ENCODE measurements at regions not wholly inside any gene's neighbourhood (a gene's known extent, or its start where the extent isn't known, plus 50 kb on each side); places are given as distances from the start of the nearest gene placed in this dataset.
"Not testable (repeated sequence)": the region's sequence is repeated elsewhere in the genome, so short reads cannot be mapped to it uniquely, and the experiment has no call there.

DNA sequence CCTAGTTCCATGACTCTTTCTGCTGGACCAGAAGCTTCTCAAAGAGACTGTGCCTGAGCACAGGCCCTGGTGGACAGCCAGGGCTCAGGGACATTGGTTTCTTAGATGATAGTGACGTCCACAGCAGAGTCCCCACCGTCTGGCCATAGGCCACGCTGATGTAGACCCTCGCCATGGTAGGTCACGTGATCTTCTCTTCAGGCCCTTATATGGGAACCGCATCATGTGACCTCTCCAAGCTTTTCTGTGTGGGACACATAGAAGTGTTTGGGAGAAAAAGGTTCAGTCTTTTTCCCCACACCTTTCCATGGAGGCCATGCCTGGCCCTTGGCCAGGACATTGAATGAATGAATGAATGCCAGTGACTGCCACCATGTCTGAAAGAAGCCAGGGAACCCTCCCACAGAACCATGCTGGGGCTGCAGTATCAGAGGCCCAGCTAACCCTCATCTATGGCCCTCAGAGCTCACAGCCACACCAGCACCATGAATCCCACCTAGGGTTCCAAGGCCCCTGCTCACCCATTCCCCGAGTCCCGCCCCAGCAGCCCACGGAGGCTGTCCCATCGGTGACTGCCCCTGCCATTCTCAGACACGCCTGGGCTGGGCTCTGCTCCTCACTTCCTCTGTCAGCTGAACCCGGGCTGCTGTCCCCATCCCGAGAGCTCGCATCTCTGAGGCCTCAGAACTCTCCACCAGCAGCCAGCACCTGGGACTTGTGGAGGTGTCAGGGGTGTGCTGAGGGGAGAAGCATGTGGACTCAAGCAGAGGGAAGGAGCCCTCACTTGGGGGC lies 292.1 kb downstream of the ADGRD1 start:
- 91 to 94% methylated on average over 14 of the region's 14 CpGs for WGBS, 2 donors
- TF ChIP-seq CTCF (IDR thresholded peaks at IDR 0.05; ENCODE audit: control extremely low read depth, extremely low read depth): no peak
- no peaks in the 10 kb centered on the region for H3K36me3 ChIP-seq (ENCODE audit: control insufficient read depth in 4 of 4, insufficient read depth in 4 of 4, low read length in 4 of 4)
- no peak overlapping the region for H3K27ac ChIP-seq (ENCODE audit: low read depth in 1 of 2, low read length in 1 of 2)
- peaks cover 0 to 3% (median 0%) of the 10 kb centered on the region in 5 donors for H3K4me1 ChIP-seq (ENCODE audit: control insufficient read depth in 5 of 5, insufficient read depth in 5 of 5, low read length in 5 of 5)
- ATAC-seq (ENCODE audit: insufficient read depth, low FRiP score): no peak
- H3K9me3 ChIP-seq (ENCODE audit: control insufficient read depth in 4 of 4, insufficient read depth in 3 of 4, low read length in 3 of 4): peaks cover 0 to 4% (median 0%) of the 10 kb centered on the region in 4 donors
- no peak for DNase-seq
- H3K27me3 ChIP-seq (ENCODE audit: control insufficient read depth in 3 of 3, insufficient read depth in 3 of 3, low read length in 2 of 3): peaks cover 0 to 2% (median 0%) of the 10 kb centered on the region in 3 donors
- H3K4me3 ChIP-seq: no peak overlapping the region
- H3K9ac ChIP-seq (ENCODE audit: insufficient read depth in 1 of 2, low read length in 2 of 2): no peak overlapping the region

DNA sequence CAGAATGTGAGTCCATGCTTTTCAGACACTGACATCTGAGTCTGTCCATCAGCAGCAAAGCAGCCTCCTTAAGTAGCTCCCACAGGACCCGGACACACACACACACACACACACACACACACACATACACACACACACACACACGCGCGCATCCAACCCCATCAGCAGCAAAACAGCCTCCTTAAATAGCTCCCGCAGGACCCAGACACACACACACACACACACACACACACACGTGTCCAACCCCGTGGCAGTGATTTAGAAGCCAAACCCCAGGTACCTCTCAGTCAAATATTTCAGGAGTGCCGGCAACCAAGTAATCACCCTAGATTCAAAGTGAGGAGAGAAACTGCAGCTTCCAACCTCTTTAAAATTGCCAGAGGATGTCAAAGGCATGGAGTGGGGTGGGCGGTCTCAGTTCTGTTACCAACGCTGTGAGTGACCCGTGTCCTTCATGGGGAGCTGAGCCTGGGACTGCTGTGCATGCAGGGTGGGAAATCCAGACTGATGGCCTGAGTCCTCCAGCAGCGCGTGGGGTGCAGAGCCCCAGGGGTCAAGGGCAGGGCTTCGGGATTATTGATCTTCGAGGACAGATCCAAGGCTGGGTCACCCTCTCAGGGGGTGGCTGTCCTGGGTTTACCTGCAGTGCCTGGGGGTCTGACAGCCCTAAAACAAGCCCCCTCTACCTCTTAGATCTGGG lies 293.5 kb downstream of the ADGRD1 start:
- H3K27ac ChIP-seq (ENCODE audit: low read depth in 1 of 2, low read length in 1 of 2); H3K4me3 ChIP-seq; ATAC-seq (ENCODE audit: insufficient read depth, low FRiP score); H3K27me3 ChIP-seq (ENCODE audit: control insufficient read depth in 3 of 3, insufficient read depth in 3 of 3, low read length in 2 of 3); H3K9me3 ChIP-seq (ENCODE audit: control insufficient read depth in 4 of 4, insufficient read depth in 3 of 4, low read length in 3 of 4); H3K4me1 ChIP-seq (ENCODE audit: control insufficient read depth in 5 of 5, insufficient read depth in 5 of 5, low read length in 5 of 5); H3K9ac ChIP-seq (ENCODE audit: insufficient read depth in 1 of 2, low read length in 2 of 2); H3K36me3 ChIP-seq (ENCODE audit: control insufficient read depth in 4 of 4, insufficient read depth in 4 of 4, low read length in 4 of 4); DNase-seq: not testable (repeated sequence)
- WGBS, 2 donors: 80 to 81% methylated on average over 14 to 15 of the region's 15 CpGs

DNA sequence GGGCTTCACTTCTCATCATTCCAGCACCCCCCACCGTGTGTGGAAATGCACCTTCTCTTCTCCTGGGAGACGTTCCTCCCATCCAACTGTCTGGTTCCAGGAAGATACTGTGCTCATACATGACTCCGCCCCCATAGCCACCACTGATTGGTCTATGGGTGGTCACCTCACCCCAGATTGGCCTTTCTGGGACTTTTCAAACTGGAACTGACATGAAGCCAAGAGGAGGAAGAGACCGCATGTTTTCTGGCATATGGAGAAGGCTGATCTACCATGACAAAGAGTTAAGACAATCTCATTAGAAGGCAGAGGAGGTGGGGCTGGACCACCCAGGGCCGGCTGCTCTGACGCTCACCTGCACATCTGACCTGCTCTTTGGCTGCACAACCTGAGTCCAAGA lies 294.2 kb downstream of the ADGRD1 start:
- not testable (repeated sequence) for ATAC-seq (ENCODE audit: insufficient read depth, low FRiP score); H3K9me3 ChIP-seq (ENCODE audit: control insufficient read depth in 4 of 4, insufficient read depth in 3 of 4, low read length in 3 of 4); H3K4me1 ChIP-seq (ENCODE audit: control insufficient read depth in 5 of 5, insufficient read depth in 5 of 5, low read length in 5 of 5); H3K36me3 ChIP-seq (ENCODE audit: control insufficient read depth in 4 of 4, insufficient read depth in 4 of 4, low read length in 4 of 4); H3K27me3 ChIP-seq (ENCODE audit: control insufficient read depth in 3 of 3, insufficient read depth in 3 of 3, low read length in 2 of 3); H3K9ac ChIP-seq (ENCODE audit: insufficient read depth in 1 of 2, low read length in 2 of 2); H3K27ac ChIP-seq (ENCODE audit: low read depth in 1 of 2, low read length in 1 of 2); DNase-seq; H3K4me3 ChIP-seq
- 86 to 89% methylated on average over 6 of the region's 6 CpGs for WGBS, 2 donors

DNA sequence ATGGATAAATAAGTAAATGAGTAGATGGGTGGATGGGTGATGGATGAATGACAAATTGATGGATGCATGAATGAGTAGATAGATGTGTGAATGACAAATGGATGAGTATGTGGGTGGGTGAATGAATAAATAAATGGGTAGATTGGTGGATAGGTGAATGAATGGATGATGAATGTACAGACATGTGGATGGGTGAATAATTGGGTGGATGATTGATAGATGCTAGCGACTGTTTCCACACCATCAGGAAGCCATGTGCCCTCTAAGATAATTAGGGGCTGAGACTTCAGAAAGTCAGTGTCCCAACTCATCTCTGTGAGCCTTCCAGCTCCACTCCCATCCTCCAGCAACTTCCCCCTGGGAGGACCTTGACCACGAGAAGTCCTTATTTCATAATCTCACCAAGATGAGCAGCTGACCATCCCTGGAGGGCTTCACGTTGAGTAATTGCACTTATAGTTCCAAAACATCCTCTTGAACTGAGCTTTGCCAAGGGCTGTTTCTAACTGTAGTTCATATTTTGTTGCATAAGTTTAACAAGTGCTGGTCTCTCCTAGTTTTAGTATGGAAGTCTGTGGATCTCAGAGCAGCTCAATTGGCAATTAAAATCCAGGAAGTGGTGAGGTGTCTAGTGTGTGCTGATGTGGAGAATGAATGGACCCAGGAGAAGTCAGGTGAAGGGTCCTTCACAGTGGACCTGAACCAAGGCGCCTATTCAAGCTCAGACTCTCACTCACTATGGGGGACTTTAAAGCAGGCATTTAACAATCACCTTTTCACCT lies 295.7 kb downstream of the ADGRD1 start:
- Histone ChIP-seq H3K9ac (ENCODE audit: insufficient read depth in 1 of 2, low read length in 2 of 2) (no peak overlapping the region), H3K36me3 (ENCODE audit: control insufficient read depth in 4 of 4, insufficient read depth in 4 of 4, low read length in 4 of 4) (no peaks in the 10 kb centered on the region), H3K27ac (ENCODE audit: low read depth in 1 of 2, low read length in 1 of 2) (no peak overlapping the region), H3K27me3 (ENCODE audit: control insufficient read depth in 3 of 3, insufficient read depth in 3 of 3, low read length in 2 of 3) (no peaks in the 10 kb centered on the region), H3K4me1 (ENCODE audit: control insufficient read depth in 5 of 5, insufficient read depth in 5 of 5, low read length in 5 of 5) (peaks cover 0 to 3% (median 0%) of the 10 kb centered on the region in 5 donors), H3K4me3 (no peak overlapping the region), H3K9me3 (ENCODE audit: control insufficient read depth in 4 of 4, insufficient read depth in 3 of 4, low read length in 3 of 4) (no peaks in the 10 kb centered on the region)
- WGBS, 2 donors: 38 to 42% methylated on average over 4 of the region's 4 CpGs
- DNase-seq (peak in 1 of 3 donors; percentile 5), ATAC-seq (ENCODE audit: insufficient read depth, low FRiP score) (no peak)
- no peak for TF ChIP-seq CTCF (IDR thresholded peaks at IDR 0.05; ENCODE audit: control extremely low read depth, extremely low read depth)
